ENCODE measurements at regions not wholly inside any gene's neighbourhood (a gene's known extent, or its start where the extent isn't known, plus 50 kb on each side); places are given as distances from the start of the nearest gene placed in this dataset.

DNA sequence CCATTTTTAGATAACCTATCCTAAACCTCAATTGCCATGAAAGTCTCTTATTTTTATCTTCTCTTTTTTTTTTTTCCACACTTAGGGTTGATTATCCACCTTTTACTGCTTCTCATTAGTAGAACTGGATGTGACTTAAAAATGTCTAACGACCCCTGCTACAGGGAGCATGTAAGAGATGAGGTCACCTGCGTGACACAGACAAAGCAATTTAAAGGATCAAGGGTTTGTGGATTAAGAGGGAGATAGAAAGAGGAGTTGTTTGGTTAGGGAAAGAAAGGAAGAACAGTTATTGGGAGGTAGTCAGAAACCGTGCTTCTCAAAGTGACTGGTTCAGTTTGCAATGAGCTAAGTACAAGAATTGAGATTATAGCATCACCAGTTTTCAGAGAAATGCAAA is 239.1 kb downstream of the ALX1 start:
- no peak overlapping the region for H3K27ac ChIP-seq
- DNase-seq (no peak), ATAC-seq (no peak)
- H3K27me3 ChIP-seq (ENCODE audit: insufficient read depth in 3 of 3, low read length in 2 of 3): no peaks in the 10 kb centered on the region
- H3K4me1 ChIP-seq: no peaks in the 10 kb centered on the region
- H3K4me3 ChIP-seq: no peak overlapping the region
- H3K36me3 ChIP-seq (ENCODE audit: insufficient read depth in 1 of 2, low read depth in 1 of 2): no peaks in the 10 kb centered on the region
- 33 to 44% (median 33%) methylated on average over 3 of the region's 3 CpGs for WGBS, 3 donors
- intact Hi-C loops (cut with DNase I): no loop called here
- TF ChIP-seq, protein P1, sequence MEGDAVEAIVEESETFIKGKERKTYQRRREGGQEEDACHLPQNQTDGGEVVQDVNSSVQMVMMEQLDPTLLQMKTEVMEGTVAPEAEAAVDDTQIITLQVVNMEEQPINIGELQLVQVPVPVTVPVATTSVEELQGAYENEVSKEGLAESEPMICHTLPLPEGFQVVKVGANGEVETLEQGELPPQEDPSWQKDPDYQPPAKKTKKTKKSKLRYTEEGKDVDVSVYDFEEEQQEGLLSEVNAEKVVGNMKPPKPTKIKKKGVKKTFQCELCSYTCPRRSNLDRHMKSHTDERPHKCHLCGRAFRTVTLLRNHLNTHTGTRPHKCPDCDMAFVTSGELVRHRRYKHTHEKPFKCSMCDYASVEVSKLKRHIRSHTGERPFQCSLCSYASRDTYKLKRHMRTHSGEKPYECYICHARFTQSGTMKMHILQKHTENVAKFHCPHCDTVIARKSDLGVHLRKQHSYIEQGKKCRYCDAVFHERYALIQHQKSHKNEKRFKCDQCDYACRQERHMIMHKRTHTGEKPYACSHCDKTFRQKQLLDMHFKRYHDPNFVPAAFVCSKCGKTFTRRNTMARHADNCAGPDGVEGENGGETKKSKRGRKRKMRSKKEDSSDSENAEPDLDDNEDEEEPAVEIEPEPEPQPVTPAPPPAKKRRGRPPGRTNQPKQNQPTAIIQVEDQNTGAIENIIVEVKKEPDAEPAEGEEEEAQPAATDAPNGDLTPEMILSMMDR (IDR thresholded peaks at IDR 0.05): no peak
- no peaks in the 10 kb centered on the region for H3K9me3 ChIP-seq

DNA sequence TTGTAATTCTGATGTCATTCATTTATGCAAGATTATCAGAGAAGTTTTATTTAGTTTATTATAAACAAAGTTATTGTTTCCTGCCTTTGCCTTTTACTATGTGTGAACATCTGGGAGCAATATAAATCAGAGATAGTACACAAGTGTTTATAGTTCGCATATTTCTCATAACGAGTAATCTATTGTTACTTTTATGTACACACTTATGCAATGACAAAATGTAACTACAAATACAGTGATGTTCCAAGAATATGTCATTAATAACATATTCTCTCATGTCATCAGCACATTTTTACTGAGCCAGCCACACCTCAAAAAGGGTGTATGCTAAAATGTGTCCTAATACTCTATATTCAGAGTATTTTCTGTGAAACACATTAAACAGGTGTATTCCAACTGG is 243.2 kb downstream of the ALX1 start:
- 84 to 86% (median 86%) methylated on average over 2 of the region's 2 CpGs for WGBS, 3 donors
- no peaks in the 10 kb centered on the region for H3K9me3 ChIP-seq
- no peaks in the 10 kb centered on the region for H3K36me3 ChIP-seq (ENCODE audit: insufficient read depth in 1 of 2, low read depth in 1 of 2)
- no peak overlapping the region for H3K27ac ChIP-seq
- no peak overlapping the region for H3K4me3 ChIP-seq
- intact Hi-C loops (cut with DNase I): no loop called here
- no peaks in the 10 kb centered on the region for H3K27me3 ChIP-seq (ENCODE audit: insufficient read depth in 3 of 3, low read length in 2 of 3)
- no peaks in the 10 kb centered on the region for H3K4me1 ChIP-seq
- DNase-seq: no peak
- TF ChIP-seq, protein P1 (IDR thresholded peaks at IDR 0.05): no peak
- ATAC-seq: no peak

GRCh38 chr12:85527192-85527591 is 247.2 kb downstream of the ALX1 start:
- H3K27me3 ChIP-seq (ENCODE audit: insufficient read depth in 3 of 3, low read length in 2 of 3): no peaks in the 10 kb centered on the region
- H3K4me1 ChIP-seq: no peaks in the 10 kb centered on the region
- TF ChIP-seq, protein P1 (IDR thresholded peaks at IDR 0.05): no peak
- H3K9me3 ChIP-seq: no peaks in the 10 kb centered on the region
- intact Hi-C loops (cut with DNase I): no loop called here
- WGBS, 3 donors: 46 to 50% (median 47%) methylated on average over 2 of the region's 2 CpGs
- H3K4me3 ChIP-seq: no peak overlapping the region
- H3K27ac ChIP-seq: no peak overlapping the region
- DNase-seq (no peak), ATAC-seq (no peak)
- no peaks in the 10 kb centered on the region for H3K36me3 ChIP-seq (ENCODE audit: insufficient read depth in 1 of 2, low read depth in 1 of 2)

DNA sequence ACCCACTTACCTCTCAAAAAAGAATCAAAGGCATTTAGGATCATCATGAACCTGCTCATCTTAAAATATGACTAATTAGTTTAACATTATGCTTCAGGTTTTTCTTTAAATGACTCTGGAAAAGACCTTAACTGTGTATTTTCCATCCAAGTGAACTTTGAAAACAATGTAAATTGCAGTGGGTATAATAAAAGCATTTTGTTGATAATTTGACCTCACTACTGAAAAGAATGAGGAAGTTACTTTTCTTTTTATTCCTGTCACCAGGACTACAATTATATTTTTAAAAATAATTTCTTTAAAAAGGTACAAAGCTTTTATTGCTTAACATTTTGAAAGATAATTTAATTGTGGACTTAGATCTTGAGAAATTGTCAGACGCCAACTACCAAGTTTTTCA is 249.9 kb downstream of the ALX1 start:
- 94 to 100% (median 94%) methylated on average over 1 of the region's 1 CpG for WGBS, 3 donors
- no peaks in the 10 kb centered on the region for H3K4me1 ChIP-seq
- ATAC-seq (no peak), DNase-seq (no peak)
- H3K27me3 ChIP-seq (ENCODE audit: insufficient read depth in 3 of 3, low read length in 2 of 3): no peaks in the 10 kb centered on the region
- intact Hi-C loops (cut with DNase I): no loop called here
- no peak overlapping the region for H3K27ac ChIP-seq
- no peaks in the 10 kb centered on the region for H3K9me3 ChIP-seq
- no peak overlapping the region for H3K4me3 ChIP-seq
- TF ChIP-seq, protein P1 (IDR thresholded peaks at IDR 0.05): no peak
- H3K36me3 ChIP-seq (ENCODE audit: insufficient read depth in 1 of 2, low read depth in 1 of 2): no peaks in the 10 kb centered on the region

GRCh38 chr12:85530456-85530855 is 250.4 kb downstream of the ALX1 start:
- H3K4me1 ChIP-seq: no peaks in the 10 kb centered on the region
- no peak overlapping the region for H3K27ac ChIP-seq
- TF ChIP-seq, protein P1 (IDR thresholded peaks at IDR 0.05): no peak
- H3K27me3 ChIP-seq (ENCODE audit: insufficient read depth in 3 of 3, low read length in 2 of 3): no peaks in the 10 kb centered on the region
- intact Hi-C loops (cut with DNase I): no loop called here
- DNase-seq (no peak), ATAC-seq (no peak)
- no peak overlapping the region for H3K4me3 ChIP-seq
- no peaks in the 10 kb centered on the region for H3K36me3 ChIP-seq (ENCODE audit: insufficient read depth in 1 of 2, low read depth in 1 of 2)
- H3K9me3 ChIP-seq: no peaks in the 10 kb centered on the region
- WGBS, 3 donors: 88 to 89% (median 89%) methylated on average over 4 of the region's 4 CpGs
